ENCODE measurements at regions not wholly inside any gene's neighbourhood (a gene's known extent, or its start where the extent isn't known, plus 50 kb on each side); places are given as distances from the start of the nearest gene placed in this dataset.

- no peak for TF ChIP-seq CTCF (conservative IDR thresholded peaks at IDR 0.05 in 1 of 2, IDR thresholded peaks at IDR 0.05 in 1 of 2; ENCODE audit: extremely low read depth in 1 of 2, insufficient read depth in 1 of 2, low read depth in 1 of 2, low read length in 2 of 2)
- no peak for TF ChIP-seq EZH2 (IDR thresholded peaks at IDR 0.05; ENCODE audit: borderline replicate concordance, low read length)
These were observed 338.8 kb downstream of the MYCN start for GRCh38 chr2:16279201-16279570.
